DMS153 treated with DMSO at 0.1 percent for 48 hours (cell line): ENCODE measurements at regions not wholly inside any gene's neighbourhood (a gene's known extent, or its start where the extent isn't known, plus 50 kb on each side); places are given as distances from the start of the nearest gene placed in this dataset.
"Not testable (repeated sequence)": the region's sequence is repeated elsewhere in the genome, so short reads cannot be mapped to it uniquely, and the experiment has no call there.

ENCODE experiments used
- DNase-seq: peaks from one replicate; lab custom pipeline; 2025; ENCODE audit not compliant: unreplicated experiment; lab: John Stamatoyannopoulos, UW

GRCh38 chr5:63732880-63733279 is 229.4 kb downstream of the HTR1A start:
- DNase-seq, result not testable (repeated sequence)

DNA sequence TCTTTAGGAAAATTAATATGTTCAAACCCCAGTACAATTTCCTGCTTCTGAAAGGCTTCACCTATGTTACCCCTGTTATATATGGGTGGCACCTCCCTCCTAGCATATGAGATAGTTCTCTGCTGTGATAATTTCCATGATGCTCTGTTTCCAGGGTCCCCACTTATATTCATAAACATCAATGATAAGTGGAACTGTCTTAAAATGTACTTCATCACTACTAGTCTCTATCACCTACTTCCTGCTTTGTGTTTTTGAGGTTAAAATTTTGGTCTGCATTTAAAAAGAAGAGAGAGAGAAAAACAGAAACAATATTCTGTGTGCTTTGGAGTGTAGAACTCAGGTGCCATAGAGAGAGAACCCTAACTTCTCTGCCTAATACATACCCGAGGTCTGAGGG is 234.7 kb downstream of the HTR1A start:
- no peak for DNase-seq

- DNase-seq, result no peak
These were observed 235.7 kb downstream of the HTR1A start for GRCh38 chr5:63726496-63726895.

DNA sequence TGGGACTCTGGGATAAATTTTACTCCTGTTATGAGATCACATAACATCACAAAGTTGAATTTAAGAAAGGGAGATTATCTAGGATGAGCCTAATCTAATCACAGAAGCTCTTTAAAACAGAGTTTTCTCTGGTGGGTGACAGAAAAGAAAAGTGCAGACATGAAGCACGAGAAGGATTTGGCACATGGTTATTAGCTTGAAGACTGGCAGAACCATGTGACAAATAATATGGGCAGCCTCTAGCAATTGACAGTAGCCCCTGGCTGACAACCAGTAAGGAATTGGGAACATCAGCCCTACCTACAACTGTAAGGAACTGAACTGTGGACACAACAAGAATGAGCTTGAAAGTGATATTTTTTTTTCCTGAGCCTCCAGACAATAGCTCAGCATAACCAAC is 243.1 kb downstream of the HTR1A start:
- DNase-seq, result no peak

DNA sequence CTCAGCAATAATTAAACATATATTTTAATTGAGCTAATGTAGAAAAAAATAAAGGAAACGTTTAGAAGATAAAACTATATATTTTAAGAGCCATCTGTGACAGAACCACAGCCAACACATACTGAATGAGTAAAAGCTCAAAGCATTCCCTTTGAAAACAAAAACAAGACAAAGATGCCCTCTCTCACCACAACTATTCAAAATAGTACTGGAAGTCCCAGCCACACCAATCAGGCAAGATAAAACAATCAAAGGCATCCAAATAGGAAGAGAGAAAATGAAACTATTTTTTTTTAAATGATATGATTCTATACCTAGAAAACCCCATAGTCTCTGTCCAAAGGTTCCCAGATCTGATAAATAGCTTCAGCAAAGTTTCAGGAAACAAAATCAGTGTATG is 262.0 kb downstream of the HTR1A start:
- no peak for DNase-seq

- no peak for DNase-seq
These were observed 264.4 kb downstream of the HTR1A start for GRCh38 chr5:63697811-63698210.

GRCh38 chr5:63690546-63690945 is 271.7 kb downstream of the HTR1A start:
- DNase-seq, result no peak

DNA sequence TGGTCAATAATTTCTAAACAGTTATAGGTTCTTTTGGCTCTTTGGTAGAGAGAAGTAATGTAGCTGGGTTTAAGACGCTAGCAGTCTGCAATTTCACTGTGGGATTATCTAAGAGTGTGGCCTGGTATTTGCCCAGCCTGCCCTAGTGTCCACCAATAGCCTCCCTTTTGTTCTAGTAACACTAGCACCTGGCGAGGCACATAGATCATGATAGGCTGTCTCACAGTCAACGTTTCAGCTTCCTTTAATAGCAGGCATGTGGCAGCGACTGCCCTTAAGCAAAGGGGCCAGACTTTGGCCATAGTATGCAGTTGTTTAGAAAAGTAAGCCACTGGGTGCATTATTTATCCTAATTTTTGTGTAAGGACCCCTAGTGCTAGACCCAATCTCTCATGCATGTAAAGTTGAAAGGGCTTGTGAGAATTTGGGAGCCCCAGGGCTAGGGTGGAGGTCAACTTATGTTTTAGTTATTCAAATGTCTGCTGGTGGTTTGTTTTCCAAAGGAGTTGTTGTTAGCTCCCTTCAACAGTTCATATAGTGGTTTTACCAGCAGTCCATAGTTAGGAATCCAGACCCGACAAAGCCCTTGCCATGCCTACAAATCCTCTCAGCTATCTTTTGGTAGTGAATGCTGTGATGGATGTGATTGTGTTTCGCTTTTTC is 274.3 kb downstream of the HTR1A start:
- DNase-seq, result no peak

GRCh38 chr5:63686938-63687337 is 275.3 kb downstream of the HTR1A start:
- DNase-seq, result no peak

- DNase-seq, result no peak
These were observed 276.1 kb downstream of the HTR1A start for GRCh38 chr5:63686181-63686580.

DNA sequence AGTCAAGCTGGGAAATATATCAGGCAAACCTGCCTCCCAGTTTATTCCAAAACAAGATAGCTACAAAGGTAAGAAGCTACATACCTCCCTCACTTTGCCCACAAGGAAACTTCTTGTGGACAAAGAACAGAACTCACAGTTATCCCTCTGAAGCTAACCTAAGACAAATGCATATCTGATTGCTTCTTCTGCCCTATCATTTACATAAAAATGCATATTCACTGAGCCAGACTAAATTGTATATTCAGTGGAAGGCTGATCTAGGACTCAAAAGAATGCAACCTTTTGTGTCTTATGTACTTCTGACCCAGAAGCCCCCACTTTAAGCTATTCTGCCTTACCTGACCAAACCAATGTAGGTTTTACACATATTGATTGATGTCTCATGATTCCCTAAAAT is 276.8 kb downstream of the HTR1A start:
- DNase-seq, result no peak

- no peak for DNase-seq
These were observed 287.4 kb downstream of the HTR1A start for GRCh38 chr5:63674881-63675280.

- no peak for DNase-seq
These were observed 307.2 kb downstream of the HTR1A start for GRCh38 chr5:63655043-63655442.

GRCh38 chr5:63650581-63650980 is 311.7 kb downstream of the HTR1A start:
- no peak for DNase-seq

DNA sequence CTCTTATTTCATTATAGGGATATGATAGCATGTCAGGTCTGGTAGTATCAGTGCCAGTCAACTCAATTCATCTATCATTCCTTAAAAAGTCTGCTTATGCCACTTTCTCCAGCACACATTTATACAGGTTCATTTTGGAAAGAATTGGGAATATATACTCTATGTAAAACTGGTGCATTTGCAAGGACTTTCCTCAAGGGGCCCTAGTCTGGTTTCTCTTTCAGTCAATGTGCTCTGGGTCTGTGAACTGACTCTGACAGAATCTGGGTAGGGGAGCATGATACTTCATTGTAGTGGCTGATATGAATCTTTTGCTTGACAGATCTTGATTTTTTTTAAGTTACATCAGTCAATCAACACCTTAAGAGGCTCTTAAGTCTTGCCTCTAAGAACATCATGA is 313.9 kb downstream of the HTR1A start:
- DNase-seq, result no peak

GRCh38 chr5:63629951-63630630 is 332.2 kb downstream of the HTR1A start:
- DNase-seq, result no peak

GRCh38 chr5:63613442-63613841 is 348.8 kb downstream of the HTR1A start:
- DNase-seq, result no peak

DNA sequence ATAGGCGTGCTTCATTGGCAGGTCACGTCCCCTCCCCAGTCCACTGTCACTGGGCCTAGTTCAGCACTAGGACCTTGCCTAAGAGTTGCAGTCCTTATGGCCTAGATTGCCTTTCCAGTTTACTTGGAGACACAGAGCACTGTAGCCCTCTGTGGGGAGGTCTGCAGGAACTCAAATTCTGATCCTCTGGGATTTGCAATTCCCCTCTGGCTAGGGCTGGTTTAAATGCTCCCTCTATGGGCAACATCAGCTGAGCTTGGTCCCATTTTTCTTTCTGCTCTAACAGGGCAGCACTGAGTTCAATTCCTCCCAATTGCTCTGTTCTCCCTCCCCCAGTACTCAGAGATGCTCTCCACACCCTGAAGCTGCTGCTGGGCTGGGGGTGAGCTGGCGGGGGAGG is 358.2 kb downstream of the HTR1A start:
- no peak for DNase-seq

DNA sequence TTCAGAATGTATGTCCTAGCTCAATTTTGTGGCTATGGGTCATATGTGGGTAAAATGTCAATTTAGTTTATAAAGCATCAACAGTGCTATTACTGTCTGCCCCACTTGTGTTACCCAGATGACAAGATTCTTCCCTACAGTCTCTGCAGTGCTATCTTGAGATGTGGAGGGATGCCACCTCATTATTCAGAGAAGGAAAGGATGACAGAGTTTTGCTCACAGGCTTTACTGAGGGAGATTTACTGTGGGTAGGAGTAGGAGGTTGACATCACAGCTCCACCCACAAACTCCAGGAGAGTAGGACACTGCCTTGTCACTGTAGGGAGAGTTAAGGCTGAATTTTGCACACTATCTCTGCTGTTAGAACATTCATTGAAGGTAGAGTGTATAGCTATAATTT is 359.3 kb downstream of the HTR1A start:
- no peak for DNase-seq

DNA sequence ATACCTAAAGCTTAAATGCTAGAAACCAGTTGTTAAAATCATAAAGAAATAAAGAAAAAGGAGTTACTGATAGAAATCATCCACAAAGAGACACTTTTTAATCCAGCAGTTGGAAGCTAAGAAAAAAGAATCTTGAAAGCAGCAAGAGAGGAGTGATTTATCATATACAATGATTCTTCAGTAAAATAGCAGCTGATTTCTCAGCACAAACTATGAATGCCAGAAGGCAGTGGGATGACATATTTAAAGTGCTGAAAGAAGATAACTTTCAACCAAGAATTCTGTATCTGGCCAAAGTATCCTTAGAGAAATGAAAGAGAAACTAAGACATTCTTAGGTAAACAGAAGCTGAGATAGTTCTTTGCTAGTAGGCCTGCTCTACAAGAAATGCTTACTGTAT is 366.0 kb downstream of the HTR1A start:
- DNase-seq, result no peak

DNA sequence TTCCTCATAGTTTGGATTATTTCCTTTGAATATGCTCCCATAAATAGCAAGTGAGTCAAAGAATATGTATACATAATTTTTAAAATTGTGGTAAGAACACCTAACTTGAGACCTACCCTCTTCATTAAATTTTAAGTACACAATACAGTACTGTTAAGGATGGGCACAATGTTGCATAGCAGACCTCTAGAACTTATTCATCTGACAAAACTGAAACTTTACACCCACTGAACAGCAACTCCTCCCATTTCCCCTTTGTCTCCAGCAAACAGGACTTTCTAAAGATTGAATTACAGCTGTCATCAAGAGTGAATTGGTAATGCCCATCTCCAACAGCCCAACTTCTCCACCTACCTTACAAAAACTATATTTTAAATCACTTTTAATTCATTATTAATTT is 388.9 kb downstream of the HTR1A start:
- DNase-seq, result no peak

GRCh38 chr5:63572740-63573139 is 389.5 kb downstream of the HTR1A start:
- DNase-seq, result no peak

DNA sequence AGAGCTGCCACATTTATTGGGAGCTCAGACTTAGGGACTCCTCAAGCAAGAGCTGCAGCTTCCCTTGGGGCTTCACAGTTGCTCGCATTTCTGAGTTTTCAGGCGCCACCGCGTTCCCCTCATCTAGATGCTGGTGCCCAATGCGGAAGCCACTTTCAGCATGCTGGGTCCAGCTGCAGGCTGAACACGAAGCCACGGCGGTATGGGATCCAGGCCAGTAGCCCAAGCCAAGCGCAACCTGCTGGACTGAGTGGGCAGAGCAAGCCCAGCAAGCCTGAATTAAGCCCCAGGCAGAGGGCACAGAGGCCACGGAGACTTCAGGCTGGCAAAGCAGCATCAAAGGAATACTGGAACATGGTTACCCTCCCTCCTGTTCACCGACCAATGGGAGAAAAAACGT is 391.5 kb downstream of the HTR1A start:
- no peak for DNase-seq
